GM18907 (cell line): ENCODE measurements at regions not wholly inside any gene's neighbourhood (a gene's known extent, or its start where the extent isn't known, plus 50 kb on each side); places are given as distances from the start of the nearest gene placed in this dataset.
"Not testable (repeated sequence)": the region's sequence is repeated elsewhere in the genome, so short reads cannot be mapped to it uniquely, and the experiment has no call there.

Experiments
- ATAC-seq: cut with Tn5 transposase; IDR thresholded peaks from one replicate; pipeline ENCODE4 v1.9.1; 2021; ENCODE audit warnings: mild to moderate bottlenecking, moderate library complexity; ENCODE audit not compliant: unreplicated experiment

GRCh38 chr22:48760481-48761390 lies 1066.9 kb downstream of the BRD1 start:
- ATAC-seq: no peak

GRCh38 chr22:48758881-48759875 lies 1068.5 kb downstream of the BRD1 start:
- no peak for ATAC-seq

- ATAC-seq: no peak
Measured at GRCh38 chr22:48757985-48758561, 1069.6 kb downstream of the BRD1 start.

GRCh38 chr22:48757581-48757980 lies 1070.1 kb downstream of the BRD1 start:
- no peak for ATAC-seq

GRCh38 chr22:48757135-48757534 lies 1070.5 kb downstream of the BRD1 start:
- not testable (repeated sequence) for ATAC-seq

GRCh38 chr22:48756146-48757111 lies 1071.2 kb downstream of the BRD1 start:
- no peak for ATAC-seq

GRCh38 chr22:48755059-48755949 lies 1072.4 kb downstream of the BRD1 start:
- ATAC-seq: no peak

- no peak for ATAC-seq
Measured at GRCh38 chr22:48754611-48755058, 1073.0 kb downstream of the BRD1 start.

GRCh38 chr22:48753752-48754517 lies 1073.7 kb downstream of the BRD1 start:
- ATAC-seq: no peak

GRCh38 chr22:48753381-48753730 lies 1074.3 kb downstream of the BRD1 start:
- no peak for ATAC-seq

- no peak for ATAC-seq
Measured at GRCh38 chr22:48752451-48753380, 1075.0 kb downstream of the BRD1 start.

GRCh38 chr22:48751539-48752437 lies 1075.9 kb downstream of the BRD1 start:
- ATAC-seq: no peak

GRCh38 chr22:48750826-48751440 lies 1076.7 kb downstream of the BRD1 start:
- no peak for ATAC-seq

GRCh38 chr22:48750282-48750681 lies 1077.4 kb downstream of the BRD1 start:
- ATAC-seq: no peak

- ATAC-seq: no peak
Measured at GRCh38 chr22:48749555-48750227, 1078.0 kb downstream of the BRD1 start.
